GM19351 (cell line): ENCODE measurements at regions not wholly inside any gene's neighbourhood (a gene's known extent, or its start where the extent isn't known, plus 50 kb on each side); places are given as distances from the start of the nearest gene placed in this dataset.

Source experiments
- ATAC-seq: cut with Tn5 transposase; IDR thresholded peaks from one replicate; pipeline ENCODE4 v1.9.1; 2021; ENCODE audit warnings: mild to moderate bottlenecking, moderate library complexity; ENCODE audit not compliant: unreplicated experiment

DNA sequence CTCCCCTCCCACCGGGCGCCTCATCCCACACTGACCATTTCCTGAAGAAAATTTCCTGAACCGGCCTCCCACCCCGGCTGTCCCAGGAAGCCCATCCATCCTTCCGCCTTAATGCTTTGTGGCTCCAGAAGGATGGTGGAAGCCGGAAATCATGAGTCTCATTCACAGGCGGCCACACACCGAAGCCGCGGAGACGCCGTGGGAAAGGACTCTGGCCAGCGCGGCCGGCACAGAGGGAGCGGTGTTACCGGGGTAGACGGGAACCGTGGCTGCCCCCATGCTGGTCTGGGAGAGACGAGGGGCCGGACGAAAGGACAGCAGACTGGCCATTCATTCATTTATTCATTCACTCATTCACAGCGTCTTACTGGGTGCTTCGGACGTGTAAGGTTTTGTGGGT is 326.8 kb downstream of the SEC14L1 start:
- ATAC-seq, result no peak

- ATAC-seq, result no peak
Measured at GRCh38 chr17:77468897-77469296, 328.1 kb downstream of the SEC14L1 start.

DNA sequence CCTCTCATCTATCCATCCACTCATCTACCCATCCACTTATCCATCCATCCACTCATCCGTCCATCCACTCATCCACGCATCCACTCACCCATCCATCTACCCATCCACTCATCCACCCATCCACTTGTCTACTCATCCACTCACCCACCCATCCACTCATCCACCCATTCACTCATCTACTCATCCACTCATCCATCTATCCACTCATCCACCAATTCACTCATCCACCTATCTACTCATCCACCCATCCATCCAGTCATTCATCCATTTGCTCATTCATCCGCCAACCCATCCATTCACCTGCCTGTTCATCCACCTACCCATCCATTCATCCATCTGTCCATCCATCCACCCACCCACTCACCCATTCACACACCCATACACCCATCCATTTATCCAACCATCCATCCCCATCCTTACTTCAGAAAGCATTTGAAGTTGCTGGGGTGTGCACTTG is 329.6 kb downstream of the SEC14L1 start:
- ATAC-seq, result no peak

GRCh38 chr17:77470800-77471733 is 330.3 kb downstream of the SEC14L1 start:
- no peak for ATAC-seq

GRCh38 chr17:77471984-77472461 is 331.3 kb downstream of the SEC14L1 start:
- ATAC-seq, result no peak

DNA sequence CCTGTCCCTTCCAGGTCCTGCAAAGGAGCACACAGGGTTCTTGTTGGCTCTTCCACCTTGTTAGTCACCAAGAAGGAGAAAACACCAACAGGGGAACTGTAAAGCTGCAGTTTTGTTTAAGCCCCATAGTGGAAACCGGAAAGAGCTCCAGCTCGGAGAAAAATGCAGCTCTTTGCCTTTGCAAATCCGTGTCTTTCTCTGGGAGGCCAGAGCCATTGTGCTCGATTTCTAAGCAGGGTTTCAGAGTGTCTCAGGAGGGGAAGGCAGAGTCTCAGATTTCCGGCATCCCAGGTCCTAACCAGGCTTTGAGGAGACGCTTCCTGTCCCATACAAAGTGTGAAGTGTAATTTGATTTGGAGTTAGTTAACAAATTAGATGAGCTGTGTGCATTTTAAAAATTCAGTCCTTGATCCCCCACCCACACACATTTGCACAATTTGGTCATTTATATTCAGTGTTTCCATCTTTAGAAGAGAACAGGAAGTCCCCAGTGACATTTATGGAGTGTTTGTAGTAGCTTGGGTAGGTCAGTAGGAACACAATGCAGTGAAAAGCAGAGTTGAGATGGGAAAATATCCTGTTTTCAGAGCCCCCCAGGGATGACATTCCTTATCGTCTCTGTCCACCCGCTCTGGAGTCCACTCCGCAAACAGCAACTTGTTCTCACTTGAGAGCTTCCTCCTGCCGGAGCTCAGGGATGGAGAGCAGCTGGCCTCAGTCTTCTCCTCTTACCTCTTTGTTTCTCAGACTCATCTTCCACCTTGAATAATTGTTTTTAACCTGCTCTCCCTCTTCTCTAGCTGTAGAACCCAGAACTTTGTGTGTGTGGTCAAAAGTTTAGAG is 331.9 kb downstream of the SEC14L1 start:
- ATAC-seq, result no peak

DNA sequence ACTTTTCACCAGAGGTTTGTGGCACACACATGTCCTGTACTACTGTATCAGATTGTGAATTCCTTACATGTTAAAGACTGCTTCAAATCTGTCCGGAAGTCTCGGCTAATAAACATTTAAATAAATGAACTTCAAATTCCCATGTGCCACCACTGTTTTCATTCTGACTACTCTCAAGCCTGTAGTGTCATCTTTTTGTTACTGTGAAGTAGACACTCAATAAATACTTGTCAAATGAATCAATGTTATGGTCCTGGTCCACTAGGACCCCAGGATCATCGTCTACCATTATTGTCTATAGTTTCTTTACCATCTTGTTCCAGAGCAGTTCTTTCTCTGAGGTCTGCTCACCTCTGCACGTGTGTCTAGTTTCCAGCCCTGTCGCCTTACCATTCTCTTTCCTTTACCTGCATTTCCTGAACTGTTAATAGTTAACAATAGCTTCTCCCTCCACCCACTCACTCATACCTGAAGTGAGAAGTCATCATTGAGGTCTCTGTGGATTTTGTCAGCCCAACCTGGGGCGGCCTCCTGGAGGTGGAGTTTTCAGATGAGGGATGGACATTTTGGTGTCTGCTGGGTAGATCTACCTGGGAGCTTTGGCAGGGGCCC is 333.0 kb downstream of the SEC14L1 start:
- no peak for ATAC-seq

GRCh38 chr17:77474292-77474988 is 333.7 kb downstream of the SEC14L1 start:
- ATAC-seq, result no peak

GRCh38 chr17:77475016-77475976 is 334.5 kb downstream of the SEC14L1 start:
- ATAC-seq, result no peak

DNA sequence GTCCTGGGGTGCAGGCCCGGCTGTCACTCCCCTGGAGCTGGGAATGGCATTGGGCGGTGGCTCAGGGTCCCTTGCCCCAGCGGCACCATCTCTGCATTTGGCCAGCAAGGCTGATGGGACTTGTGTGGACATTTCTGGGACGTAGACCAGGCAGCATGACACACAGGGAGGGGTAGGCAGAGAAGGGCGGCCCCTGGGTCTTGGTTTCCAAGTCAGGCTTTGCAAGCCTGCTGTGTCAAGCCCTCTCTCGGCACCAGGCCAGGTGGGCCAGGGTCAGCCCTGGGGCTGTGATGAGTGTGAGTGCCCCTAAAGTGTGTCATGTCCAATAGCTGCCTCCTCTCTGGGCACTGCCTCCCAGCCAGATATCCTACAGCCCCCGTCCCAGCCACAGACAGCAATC is 335.2 kb downstream of the SEC14L1 start:
- no peak for ATAC-seq

DNA sequence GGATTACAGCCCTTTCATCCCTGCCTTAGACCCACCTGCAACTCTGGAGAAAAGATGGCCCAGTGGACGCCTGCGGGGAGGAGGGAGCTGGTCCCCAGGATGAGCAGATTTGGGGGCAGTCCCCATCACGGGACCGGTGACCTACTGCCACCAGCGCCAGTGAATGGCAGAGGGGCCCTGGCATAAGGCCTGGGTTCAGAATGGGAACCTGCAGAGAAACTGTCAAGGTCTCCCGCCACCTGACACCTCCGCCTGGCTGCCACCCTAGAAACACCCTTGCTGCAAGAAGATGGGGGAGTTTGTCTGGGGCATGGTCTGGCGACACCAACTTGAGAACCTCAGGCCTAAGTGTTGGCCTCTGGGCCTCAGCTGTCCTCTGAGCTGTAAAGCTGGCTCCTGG is 335.7 kb downstream of the SEC14L1 start:
- ATAC-seq, result no peak

GRCh38 chr17:77476931-77477805 is 336.4 kb downstream of the SEC14L1 start:
- no peak for ATAC-seq

- no peak for ATAC-seq
Measured at GRCh38 chr17:77478281-77478680, 337.5 kb downstream of the SEC14L1 start.

DNA sequence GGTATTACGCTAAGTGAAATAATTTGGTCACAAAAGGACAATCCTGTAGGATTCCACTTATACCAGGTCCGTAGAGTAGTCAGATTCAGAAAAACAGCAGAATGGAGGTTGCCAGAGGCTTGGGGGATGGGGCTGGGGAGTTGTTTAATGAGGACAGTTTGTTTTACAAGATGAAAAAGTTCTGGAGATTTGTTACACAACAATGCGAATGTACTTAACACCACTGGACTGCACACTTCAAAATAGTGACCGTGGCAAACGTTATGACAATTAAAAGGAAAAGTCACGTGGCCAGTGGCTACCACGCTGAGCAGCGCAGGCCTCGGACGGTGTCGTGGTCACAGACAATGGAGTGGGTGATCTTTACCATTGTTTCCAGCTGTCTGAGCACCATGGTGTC is 338.1 kb downstream of the SEC14L1 start:
- no peak for ATAC-seq

DNA sequence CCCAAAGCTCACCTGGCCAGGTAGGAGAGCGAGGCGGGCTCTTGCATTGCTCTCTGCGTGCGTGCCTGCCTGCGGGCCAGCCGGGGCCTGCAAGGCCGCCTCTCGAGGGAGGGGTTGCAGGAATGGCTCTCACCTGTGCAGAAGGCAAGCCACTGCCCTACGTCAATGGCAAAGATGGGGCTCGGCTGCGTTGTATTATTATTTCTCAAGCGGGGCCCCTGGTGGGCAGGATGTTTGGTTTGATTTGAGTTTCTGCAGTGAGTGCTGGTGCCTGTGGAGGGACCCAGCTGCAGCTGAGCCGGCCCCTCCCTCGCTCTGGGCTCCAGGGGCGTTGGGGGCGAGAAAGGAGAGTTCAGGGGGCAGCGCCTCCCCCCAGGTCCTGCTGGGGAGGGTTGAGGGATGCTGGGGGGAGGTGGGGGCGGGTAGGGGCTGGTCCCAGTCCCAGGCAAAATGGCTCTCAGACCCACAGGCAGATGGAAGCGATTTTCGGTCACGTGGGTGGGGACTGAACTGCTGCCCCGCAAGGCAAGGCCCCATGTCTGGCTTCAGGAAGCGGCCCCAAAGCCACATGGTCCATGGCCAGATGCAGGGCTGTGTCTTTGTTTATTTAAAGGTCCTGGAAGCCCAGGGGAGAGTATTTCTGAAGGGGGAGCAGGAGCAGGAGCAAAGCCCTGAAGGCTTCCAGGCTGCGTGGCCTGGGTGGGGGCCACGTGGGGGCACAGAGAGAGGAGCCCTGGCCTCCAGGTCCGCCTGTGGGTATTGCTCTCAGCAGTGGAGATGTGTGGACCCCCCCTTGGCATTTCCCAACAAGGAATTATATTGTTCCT is 338.8 kb downstream of the SEC14L1 start:
- ATAC-seq, result no peak

- ATAC-seq, result no peak
Measured at GRCh38 chr17:77480199-77480508, 339.4 kb downstream of the SEC14L1 start.

- no peak for ATAC-seq
Measured at GRCh38 chr17:77480509-77481215, 339.9 kb downstream of the SEC14L1 start.
